ENCODE measurements at regions not wholly inside any gene's neighbourhood (a gene's known extent, or its start where the extent isn't known, plus 50 kb on each side); places are given as distances from the start of the nearest gene placed in this dataset.
A peak's percentile ranks its signal among the peaks of the same experiment; 100 is the strongest.
"Not testable (repeated sequence)": the region's sequence is repeated elsewhere in the genome, so short reads cannot be mapped to it uniquely, and the experiment has no call there.

DNA sequence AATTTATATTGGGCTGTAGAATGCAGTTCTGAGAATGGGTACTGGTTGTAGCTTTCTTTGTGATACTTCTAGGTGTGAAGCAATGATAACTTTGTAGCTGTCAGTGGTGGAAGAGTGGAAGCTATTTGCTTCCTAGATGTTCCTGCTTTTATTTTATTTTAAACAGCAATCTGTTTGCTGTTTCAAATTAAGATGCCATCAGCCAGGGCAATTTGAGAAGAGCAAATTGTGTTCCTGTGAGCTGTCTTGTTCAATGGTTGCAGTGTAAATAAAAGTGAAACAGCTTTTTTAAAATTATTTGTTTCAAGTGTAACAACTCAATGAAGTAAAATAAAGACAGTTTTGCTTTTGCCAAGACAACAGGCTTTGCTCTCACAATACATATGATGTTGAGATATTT, 150.8 kb upstream of the TMEM229A start:
- H3K4me3 ChIP-seq (ENCODE audit: low read depth, low read length): no peak overlapping the region
- TF ChIP-seq, protein P1, sequence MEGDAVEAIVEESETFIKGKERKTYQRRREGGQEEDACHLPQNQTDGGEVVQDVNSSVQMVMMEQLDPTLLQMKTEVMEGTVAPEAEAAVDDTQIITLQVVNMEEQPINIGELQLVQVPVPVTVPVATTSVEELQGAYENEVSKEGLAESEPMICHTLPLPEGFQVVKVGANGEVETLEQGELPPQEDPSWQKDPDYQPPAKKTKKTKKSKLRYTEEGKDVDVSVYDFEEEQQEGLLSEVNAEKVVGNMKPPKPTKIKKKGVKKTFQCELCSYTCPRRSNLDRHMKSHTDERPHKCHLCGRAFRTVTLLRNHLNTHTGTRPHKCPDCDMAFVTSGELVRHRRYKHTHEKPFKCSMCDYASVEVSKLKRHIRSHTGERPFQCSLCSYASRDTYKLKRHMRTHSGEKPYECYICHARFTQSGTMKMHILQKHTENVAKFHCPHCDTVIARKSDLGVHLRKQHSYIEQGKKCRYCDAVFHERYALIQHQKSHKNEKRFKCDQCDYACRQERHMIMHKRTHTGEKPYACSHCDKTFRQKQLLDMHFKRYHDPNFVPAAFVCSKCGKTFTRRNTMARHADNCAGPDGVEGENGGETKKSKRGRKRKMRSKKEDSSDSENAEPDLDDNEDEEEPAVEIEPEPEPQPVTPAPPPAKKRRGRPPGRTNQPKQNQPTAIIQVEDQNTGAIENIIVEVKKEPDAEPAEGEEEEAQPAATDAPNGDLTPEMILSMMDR (IDR thresholded peaks at IDR 0.05; ENCODE audit: low read depth, low read length): no peak
- no peaks in the 10 kb centered on the region for H3K27me3 ChIP-seq
- no peaks in the 10 kb centered on the region for H3K36me3 ChIP-seq
- H3K9me3 ChIP-seq: no peaks in the 10 kb centered on the region
- DNase-seq: no peak
- no peaks in the 10 kb centered on the region for H3K4me1 ChIP-seq

DNA sequence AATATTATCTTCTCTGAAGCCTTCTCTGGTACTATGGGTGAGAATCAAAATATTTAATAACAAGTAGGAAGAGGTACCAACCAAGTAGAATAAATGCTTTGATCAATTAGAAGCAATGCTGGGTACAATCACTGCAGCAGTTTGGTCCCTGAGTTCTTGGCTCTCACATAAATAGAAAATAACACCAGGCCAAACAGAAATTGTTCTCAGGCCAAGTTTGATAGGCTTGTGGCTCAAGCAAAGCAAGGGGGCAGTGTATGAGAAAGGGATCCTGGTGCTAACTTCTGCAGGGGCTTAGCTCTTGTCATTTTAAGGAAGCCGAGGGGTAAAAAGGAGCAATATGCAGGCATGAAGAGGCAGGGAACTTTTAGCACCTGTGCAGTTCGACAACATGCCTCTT, 146.8 kb upstream of the TMEM229A start:
- no peaks in the 10 kb centered on the region for H3K27me3 ChIP-seq
- H3K36me3 ChIP-seq: no peaks in the 10 kb centered on the region
- DNase-seq: no peak
- no peaks in the 10 kb centered on the region for H3K4me1 ChIP-seq
- no peaks in the 10 kb centered on the region for H3K9me3 ChIP-seq
- TF ChIP-seq, protein P1 (IDR thresholded peaks at IDR 0.05; ENCODE audit: low read depth, low read length): no peak
- no peak overlapping the region for H3K4me3 ChIP-seq (ENCODE audit: low read depth, low read length)

DNA sequence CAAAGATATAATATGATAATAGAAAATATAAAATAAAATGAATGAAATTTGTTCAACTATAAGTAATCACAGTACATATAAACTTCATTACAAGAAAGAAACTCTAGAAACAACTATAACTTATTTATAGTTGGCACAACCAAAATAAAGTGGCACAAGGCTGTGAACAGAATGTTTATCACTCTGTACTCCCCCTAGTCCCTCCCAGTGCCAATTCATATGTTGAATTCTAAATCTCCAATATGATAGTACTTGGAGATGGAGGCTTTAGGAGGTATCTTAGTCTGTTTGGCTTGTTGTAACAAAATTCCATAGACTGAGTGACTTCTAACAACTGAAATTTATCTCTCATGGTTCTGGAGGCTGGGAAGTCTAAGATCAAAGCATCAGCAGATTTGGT, 145.0 kb upstream of the TMEM229A start:
- H3K4me1 ChIP-seq: no peaks in the 10 kb centered on the region
- DNase-seq: no peak
- H3K27me3 ChIP-seq: no peaks in the 10 kb centered on the region
- H3K4me3 ChIP-seq (ENCODE audit: low read depth, low read length): no peak overlapping the region
- H3K9me3 ChIP-seq: no peaks in the 10 kb centered on the region
- no peaks in the 10 kb centered on the region for H3K36me3 ChIP-seq
- TF ChIP-seq, protein P1 (IDR thresholded peaks at IDR 0.05; ENCODE audit: low read depth, low read length): no peak

DNA sequence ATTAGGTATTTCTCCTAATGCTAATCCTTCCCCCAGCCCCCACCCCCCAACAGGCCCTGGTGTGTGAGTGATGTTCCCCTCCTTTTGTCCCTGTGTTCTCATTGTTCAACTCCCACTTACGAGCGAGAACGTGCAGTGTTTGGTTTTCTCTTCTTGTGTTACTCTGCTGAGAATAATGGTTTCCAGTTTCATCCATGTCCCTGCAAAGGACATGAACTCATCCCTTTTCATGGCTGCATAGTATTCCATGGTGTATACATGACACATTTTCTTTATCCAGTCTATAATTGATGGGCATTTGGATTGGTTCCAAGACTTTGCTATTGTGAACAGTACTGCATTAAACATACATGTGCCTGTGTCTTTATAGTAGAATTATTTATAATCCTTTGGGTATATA, 138.9 kb upstream of the TMEM229A start:
- H3K9me3 ChIP-seq: not testable (repeated sequence)

DNA sequence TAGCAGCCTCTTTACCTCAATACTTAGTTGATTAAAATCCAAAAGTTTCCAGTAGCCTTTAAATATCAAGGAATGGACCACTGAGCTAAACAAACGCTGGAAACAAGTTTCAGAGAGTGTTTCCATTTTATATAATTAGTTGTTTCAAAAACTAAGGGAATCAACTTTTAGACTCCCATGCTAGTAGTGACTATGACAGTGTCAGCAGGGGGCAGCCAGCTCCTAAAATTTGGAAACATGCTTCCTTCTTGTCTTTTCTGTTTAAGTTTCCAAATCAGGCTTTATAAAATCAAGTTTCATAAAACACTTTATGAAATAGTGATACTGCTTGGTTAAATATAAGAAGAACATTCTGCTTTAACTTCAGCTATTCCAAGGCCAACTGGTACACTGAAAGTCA, 138.2 kb upstream of the TMEM229A start:
- Histone ChIP-seq H3K9me3 (no peaks in the 10 kb centered on the region), H3K4me3 (ENCODE audit: low read depth, low read length) (no peak overlapping the region), H3K36me3 (no peaks in the 10 kb centered on the region), H3K4me1 (no peaks in the 10 kb centered on the region), H3K27me3 (no peaks in the 10 kb centered on the region)
- peak; percentile 34 for DNase-seq
- TF ChIP-seq, protein P1 (IDR thresholded peaks at IDR 0.05; ENCODE audit: low read depth, low read length): peak; percentile 57

More for the DNA sequence above, 138.9 kb upstream of the TMEM229A start:
- not testable (repeated sequence) for H3K27me3 ChIP-seq; H3K4me1 ChIP-seq; H3K4me3 ChIP-seq (ENCODE audit: low read depth, low read length); H3K36me3 ChIP-seq; DNase-seq

DNA sequence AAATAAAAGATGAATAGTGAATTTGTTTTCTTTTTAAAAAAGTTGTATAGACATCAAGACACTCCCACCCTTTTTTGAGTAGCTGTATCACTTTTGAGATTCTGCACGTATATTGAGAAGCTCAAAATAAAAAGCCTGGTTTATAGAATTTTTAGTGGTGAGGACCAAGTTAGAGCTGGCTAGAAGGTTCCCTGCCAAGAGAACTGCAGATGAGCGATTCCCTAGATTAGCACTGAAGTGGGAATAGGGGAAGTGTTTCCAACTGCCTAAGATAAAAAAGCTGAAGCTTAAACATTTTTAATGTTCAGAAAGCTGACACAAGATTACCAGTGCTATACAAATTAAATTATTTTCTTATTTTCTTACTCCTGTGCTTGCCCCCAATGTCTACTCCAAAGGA, 135.7 kb upstream of the TMEM229A start:
- DNase-seq: no peak
- Histone ChIP-seq H3K4me1 (no peaks in the 10 kb centered on the region), H3K27me3 (no peaks in the 10 kb centered on the region), H3K9me3 (no peaks in the 10 kb centered on the region), H3K36me3 (no peaks in the 10 kb centered on the region), H3K4me3 (ENCODE audit: low read depth, low read length) (no peak overlapping the region)
- TF ChIP-seq, protein P1 (IDR thresholded peaks at IDR 0.05; ENCODE audit: low read depth, low read length): no peak

DNA sequence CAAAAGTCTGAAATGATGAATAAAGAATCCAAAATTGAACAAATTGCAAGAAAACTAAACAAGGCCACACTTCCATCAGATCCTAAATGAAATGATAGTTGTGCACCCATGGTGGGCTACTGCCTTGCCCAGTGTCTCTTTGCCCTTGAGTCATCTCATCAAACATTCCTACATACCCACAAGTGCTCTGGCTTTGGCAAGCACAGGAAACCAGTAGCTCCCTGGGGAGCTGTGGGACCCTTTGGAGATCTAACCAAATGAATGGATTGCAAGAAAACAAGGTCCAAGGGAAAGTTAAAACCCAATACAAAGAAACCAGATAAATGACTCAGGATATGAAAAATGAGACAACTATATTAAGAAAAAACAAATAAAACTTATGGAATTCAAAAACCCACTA, 129.8 kb upstream of the TMEM229A start:
- no peaks in the 10 kb centered on the region for H3K4me1 ChIP-seq
- no peaks in the 10 kb centered on the region for H3K36me3 ChIP-seq
- TF ChIP-seq, protein P1 (IDR thresholded peaks at IDR 0.05; ENCODE audit: low read depth, low read length): no peak
- no peaks in the 10 kb centered on the region for H3K9me3 ChIP-seq
- H3K4me3 ChIP-seq (ENCODE audit: low read depth, low read length): no peak overlapping the region
- DNase-seq: no peak
- no peaks in the 10 kb centered on the region for H3K27me3 ChIP-seq
